Thoracic aorta (tissue), 2 donors: ENCODE measurements at regions not wholly inside any gene's neighbourhood (a gene's known extent, or its start where the extent isn't known, plus 50 kb on each side); places are given as distances from the start of the nearest gene placed in this dataset.

Source experiments
- ATAC-seq: fragments of 150-250 bp; one replicate; pipeline ENCODE4 v1.8.0; 2017; ENCODE audit warnings: low read depth; ENCODE audit not compliant: insufficient number of reproducible peaks, low FRiP score
- DNase-seq: peaks from one replicate; pipeline ENCODE4 v3.0.0-alpha.2; 2020; ENCODE audit warnings: low spot score
- H3K27ac ChIP-seq, 2 donors: fragments of 200-600 bp; sonication (generic); 1 replicate in 1 of 2; 2 replicates in 1 of 2; pipeline ENCODE4 v1.5.1; 2016; ENCODE audit warnings: mild to moderate bottlenecking in 2 of 2, moderate library complexity in 2 of 2
- H3K27me3 ChIP-seq: fragments of 200-600 bp; sonication (generic); replicated peaks from 2 replicates; pipeline ENCODE4 v1.6.0; 2016; ENCODE audit warnings: mild to moderate bottlenecking; ENCODE audit not compliant: insufficient read depth
- H3K36me3 ChIP-seq: fragments of 200-600 bp; sonication (generic); one replicate; pipeline ENCODE4 v1.5.1; 2016
- H3K4me1 ChIP-seq, 2 donors: fragments of 200-600 bp; sonication (generic); 1 replicate in 1 of 2; 2 replicates in 1 of 2; pipeline versions ENCODE4 v1.5.1 to v1.6.0; 2016; ENCODE audit warnings: low read depth in 2 of 2, mild to moderate bottlenecking in 1 of 2; ENCODE audit not compliant: control insufficient read depth in 1 of 2
- H3K4me3 ChIP-seq: fragments of 200-600 bp; sonication (generic); 2 replicates; pipeline ENCODE4 v1.5.1; 2016; ENCODE audit warnings: mild to moderate bottlenecking
- H3K9me3 ChIP-seq: fragments of 200-600 bp; sonication (generic); 2 replicates; pipeline ENCODE4 v1.5.1; 2016
- TF ChIP-seq, protein P1 (sequence below): fragments of 200-600 bp; sonication (generic); IDR thresholded peaks from one replicate; pipeline ENCODE4 v1.5.1; 2019; ENCODE audit warnings: antibody characterized with exemption

DNA sequence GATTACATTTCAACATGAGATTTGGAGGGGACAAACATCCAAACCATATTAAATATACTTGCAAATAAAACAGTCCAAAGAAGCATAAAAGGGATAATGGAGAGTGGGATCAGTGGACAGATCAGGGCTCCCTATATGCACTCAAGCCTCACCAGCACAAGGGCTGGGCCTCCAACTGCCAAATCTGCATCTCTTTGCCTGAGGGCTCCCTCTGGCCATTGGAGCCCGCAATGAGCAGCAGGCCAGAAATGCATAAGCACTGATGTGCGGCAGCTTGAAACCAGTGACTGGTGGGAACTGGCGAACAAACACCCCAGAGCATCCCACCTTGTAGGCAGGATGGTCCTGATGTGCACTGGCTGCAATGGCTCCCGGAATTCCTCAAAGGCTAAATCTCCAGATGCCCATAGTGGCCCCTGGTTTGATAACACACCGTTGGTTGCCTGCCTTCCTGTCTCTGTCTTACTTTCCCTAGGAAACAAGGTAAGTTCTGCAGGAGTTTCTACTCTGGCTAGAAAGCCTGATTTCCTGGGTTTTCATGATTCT lies 55.9 kb upstream of the POMGNT2 start:
- ATAC-seq = no peak
- DNase-seq = no peak
- no peaks in the 10 kb centered on the region for H3K9me3 ChIP-seq
- no peaks in the 10 kb centered on the region for H3K36me3 ChIP-seq
- TF ChIP-seq, protein P1, sequence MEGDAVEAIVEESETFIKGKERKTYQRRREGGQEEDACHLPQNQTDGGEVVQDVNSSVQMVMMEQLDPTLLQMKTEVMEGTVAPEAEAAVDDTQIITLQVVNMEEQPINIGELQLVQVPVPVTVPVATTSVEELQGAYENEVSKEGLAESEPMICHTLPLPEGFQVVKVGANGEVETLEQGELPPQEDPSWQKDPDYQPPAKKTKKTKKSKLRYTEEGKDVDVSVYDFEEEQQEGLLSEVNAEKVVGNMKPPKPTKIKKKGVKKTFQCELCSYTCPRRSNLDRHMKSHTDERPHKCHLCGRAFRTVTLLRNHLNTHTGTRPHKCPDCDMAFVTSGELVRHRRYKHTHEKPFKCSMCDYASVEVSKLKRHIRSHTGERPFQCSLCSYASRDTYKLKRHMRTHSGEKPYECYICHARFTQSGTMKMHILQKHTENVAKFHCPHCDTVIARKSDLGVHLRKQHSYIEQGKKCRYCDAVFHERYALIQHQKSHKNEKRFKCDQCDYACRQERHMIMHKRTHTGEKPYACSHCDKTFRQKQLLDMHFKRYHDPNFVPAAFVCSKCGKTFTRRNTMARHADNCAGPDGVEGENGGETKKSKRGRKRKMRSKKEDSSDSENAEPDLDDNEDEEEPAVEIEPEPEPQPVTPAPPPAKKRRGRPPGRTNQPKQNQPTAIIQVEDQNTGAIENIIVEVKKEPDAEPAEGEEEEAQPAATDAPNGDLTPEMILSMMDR = no peak
- H3K27me3 ChIP-seq = no peaks in the 10 kb centered on the region
- H3K27ac ChIP-seq = no peak overlapping the region
- H3K4me1 ChIP-seq = peaks cover 5 to 12% of the 10 kb centered on the region in 2 donors
- no peak overlapping the region for H3K4me3 ChIP-seq

DNA sequence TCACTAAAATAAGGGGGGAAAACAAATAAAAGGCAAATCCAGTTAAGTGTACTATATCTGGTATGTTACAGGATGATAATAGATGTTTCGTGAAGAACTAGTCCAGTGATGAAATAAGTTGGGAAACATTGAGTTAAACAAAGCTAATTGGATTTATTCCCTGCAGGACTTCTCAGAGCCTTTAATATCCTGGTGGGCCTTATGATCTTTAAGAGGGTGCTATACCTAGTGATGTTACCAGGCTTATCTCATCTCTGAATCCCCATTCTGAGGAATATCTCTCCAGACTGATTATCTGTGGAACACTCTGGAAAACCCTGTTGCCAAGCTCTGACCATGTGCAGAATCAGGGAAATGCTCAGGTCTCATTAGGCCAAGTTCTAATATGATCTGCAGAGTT lies 54.8 kb upstream of the POMGNT2 start:
- TF ChIP-seq, protein P1 = no peak
- H3K27ac ChIP-seq = no peak overlapping the region
- H3K27me3 ChIP-seq = no peaks in the 10 kb centered on the region
- no peak overlapping the region for H3K4me3 ChIP-seq
- ATAC-seq (no peak), DNase-seq (no peak)
- H3K36me3 ChIP-seq = no peaks in the 10 kb centered on the region
- no peaks in the 10 kb centered on the region for H3K9me3 ChIP-seq
- peaks cover 5 to 12% of the 10 kb centered on the region in 2 donors for H3K4me1 ChIP-seq

DNA sequence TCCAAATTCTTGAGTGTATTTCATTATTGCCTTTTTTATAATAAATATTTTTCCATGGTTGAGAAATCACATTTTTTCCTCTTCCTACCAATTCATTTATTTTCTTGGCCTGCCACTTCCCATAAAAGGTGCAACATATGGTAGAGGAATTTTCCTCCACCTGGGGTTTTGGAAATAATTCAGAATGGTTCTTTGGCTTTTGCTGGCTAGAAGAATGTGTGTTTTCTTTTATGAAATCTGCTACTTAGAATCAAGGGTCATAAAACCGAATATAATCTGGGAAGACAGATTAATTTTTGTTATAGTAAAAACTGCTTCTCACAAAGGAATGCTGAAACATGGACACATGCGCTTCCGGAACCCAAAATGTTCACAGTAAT lies 54.0 kb upstream of the POMGNT2 start:
- no peak overlapping the region for H3K27ac ChIP-seq
- H3K9me3 ChIP-seq = no peaks in the 10 kb centered on the region
- no peak overlapping the region for H3K4me3 ChIP-seq
- H3K36me3 ChIP-seq = no peaks in the 10 kb centered on the region
- H3K27me3 ChIP-seq = no peaks in the 10 kb centered on the region
- DNase-seq (no peak), ATAC-seq (no peak)
- H3K4me1 ChIP-seq = peaks cover 5 to 12% of the 10 kb centered on the region in 2 donors
- TF ChIP-seq, protein P1 = no peak

DNA sequence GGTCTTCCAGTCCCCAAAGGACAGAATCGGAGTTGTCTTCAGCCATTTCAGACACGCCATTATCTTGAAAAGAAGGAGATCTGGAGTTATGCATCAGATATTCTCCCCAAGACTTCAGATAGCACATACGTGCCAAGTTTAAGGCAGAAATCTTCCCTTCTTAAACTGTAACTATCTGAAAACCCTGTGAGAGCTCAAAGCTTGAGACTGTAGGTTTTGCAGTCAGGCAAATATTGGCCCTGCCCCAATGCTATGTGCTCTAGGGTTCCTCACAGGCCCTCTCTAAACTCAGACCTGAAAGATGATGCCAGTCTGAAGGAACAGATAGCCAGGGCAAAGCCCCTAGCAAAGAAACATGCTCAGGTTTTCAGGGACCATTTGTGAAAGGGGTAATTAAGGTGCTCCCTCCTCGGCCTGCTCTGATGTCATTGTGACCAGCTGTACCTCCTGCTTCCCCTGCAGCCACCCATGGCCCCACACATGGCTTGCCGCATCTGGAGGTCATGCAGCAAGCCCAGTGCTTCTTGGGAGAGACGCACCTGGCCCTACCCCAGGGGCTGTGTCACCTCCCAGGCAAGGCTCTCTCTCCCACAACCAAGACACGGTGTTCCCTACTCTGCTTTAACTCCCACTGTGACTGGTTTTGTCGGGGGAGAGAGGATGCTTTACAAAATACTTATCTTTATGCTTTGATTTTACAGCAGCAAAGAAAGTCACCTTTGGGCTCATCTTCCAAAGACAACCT lies 53.4 kb upstream of the POMGNT2 start:
- H3K36me3 ChIP-seq = no peaks in the 10 kb centered on the region
- no peaks in the 10 kb centered on the region for H3K27me3 ChIP-seq
- H3K27ac ChIP-seq = no peak overlapping the region
- ATAC-seq = no peak
- no peaks in the 10 kb centered on the region for H3K9me3 ChIP-seq
- DNase-seq = no peak
- H3K4me1 ChIP-seq = peaks cover 5 to 12% of the 10 kb centered on the region in 2 donors
- H3K4me3 ChIP-seq = no peak overlapping the region
- TF ChIP-seq, protein P1 = no peak

DNA sequence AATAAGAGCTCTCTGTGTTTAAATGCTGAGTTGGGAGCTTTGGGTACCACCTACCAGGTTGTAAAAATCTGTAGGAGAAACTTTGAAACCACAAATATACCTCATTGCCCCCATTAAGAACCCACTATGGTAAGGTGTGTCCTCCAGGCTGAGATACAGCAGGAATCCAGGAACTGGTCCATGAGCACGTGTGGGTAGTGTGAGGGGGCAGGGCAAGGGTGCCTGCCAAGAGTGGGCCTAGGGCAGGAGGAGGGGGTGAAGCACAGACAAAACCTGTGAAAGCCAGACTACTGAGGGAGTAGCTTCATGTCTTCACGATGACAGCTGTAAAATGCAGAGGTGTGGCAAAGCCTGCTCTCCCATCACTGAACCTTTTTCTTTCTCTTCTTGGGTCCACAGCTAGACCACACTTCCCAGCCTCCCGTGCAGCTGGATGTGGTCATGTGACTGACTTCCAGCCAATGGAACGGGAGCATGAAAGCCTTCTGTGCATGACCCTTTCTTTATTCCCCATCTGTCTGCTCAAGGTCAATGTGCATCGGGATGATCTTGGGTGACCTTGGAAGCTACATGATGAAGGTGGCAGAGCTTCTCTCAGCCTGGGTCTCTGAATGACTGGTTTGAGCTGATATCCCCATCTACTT lies 51.1 kb upstream of the POMGNT2 start:
- ATAC-seq (no peak), DNase-seq (no peak)
- Histone ChIP-seq H3K9me3 (no peaks in the 10 kb centered on the region), H3K4me3 (no peak overlapping the region), H3K4me1 (peaks cover 0 to 8% of the 10 kb centered on the region in 2 donors), H3K36me3 (no peaks in the 10 kb centered on the region), H3K27ac (no peak overlapping the region), H3K27me3 (no peaks in the 10 kb centered on the region)
- TF ChIP-seq, protein P1 = no peak
